H1 (cell line): ENCODE measurements at regions not wholly inside any gene's neighbourhood (a gene's known extent, or its start where the extent isn't known, plus 50 kb on each side); places are given as distances from the start of the nearest gene placed in this dataset.

Source experiments
- CTCF ChIA-PET: fragments of 300-600 bp; sonication (Branson Sonifier 250); formaldehyde crosslinking; loops from one replicate; lab custom pipeline; 2021; ENCODE audit not compliant: partially characterized antibody; lab: Charles Lee
- POLR2A ChIA-PET: fragments of 300-600 bp; sonication (Branson Sonifier 250); formaldehyde crosslinking; loops from one replicate; lab custom pipeline; 2021; ENCODE audit warnings: inconsistent platforms; ENCODE audit not compliant: partially characterized antibody; lab: Charles Lee
- DNase-seq, 2 experiments: peaks; one replicate each; pipeline versions ENCODE4 v3.0.0 to v3.0.0-alpha.2; 2010 to 2022; ENCODE audit warnings: low spot score in 2 of 2, low read depth in 1 of 2, mixed read lengths in 1 of 2
- FAIRE-seq: peaks from 2 replicates; lab custom pipeline; 2011; peaks lifted over from hg19 to GRCh38; lab: Jason Lieb, UNC
- H2AFZ ChIP-seq: 2 replicates; pipeline ENCODE4 v1.8.1; 2012; ENCODE audit warnings: low read length, inconsistent platforms
- H2AK5ac ChIP-seq: 2 replicates; pipeline ENCODE4 v1.6.1; 2013; ENCODE audit warnings: low read depth, low read length
- H2BK120ac ChIP-seq: replicated peaks from 2 replicates; pipeline ENCODE3; 2013; ENCODE audit warnings: low read depth, low read length, inconsistent platforms
- H2BK12ac ChIP-seq: 2 replicates; pipeline ENCODE4 v1.6.1; 2013; ENCODE audit warnings: low read depth, low read length
- H2BK15ac ChIP-seq: 2 replicates; pipeline ENCODE4 v1.6.1; 2013; ENCODE audit warnings: low read length
- H2BK20ac ChIP-seq: 2 replicates; pipeline ENCODE4 v1.6.1; 2013; ENCODE audit warnings: low read length
- H2BK5ac ChIP-seq: 2 replicates; pipeline ENCODE4 v1.6.1; 2013; ENCODE audit warnings: low read depth, low read length
- H3K14ac ChIP-seq: 2 replicates; pipeline ENCODE4 v1.6.1; 2013; ENCODE audit warnings: inconsistent platforms; ENCODE audit not compliant: insufficient read length
- H3K18ac ChIP-seq: 2 replicates; pipeline ENCODE4 v1.6.1; 2013; ENCODE audit warnings: low read length; ENCODE audit errors: extremely low read depth
- H3K23ac ChIP-seq: 2 replicates; pipeline ENCODE4 v1.6.1; 2013; ENCODE audit warnings: inconsistent platforms; ENCODE audit not compliant: insufficient read length
- H3K23me2 ChIP-seq: 2 replicates; pipeline ENCODE4 v1.6.1; 2013; ENCODE audit warnings: low read depth, low read length
- H3K27ac ChIP-seq: 2 replicates; pipeline ENCODE4 v1.6.1; 2011; ENCODE audit warnings: low read depth, low read length, inconsistent platforms
- H3K27me3 ChIP-seq, 4 experiments: replicated peaks in 1 of 4; 1 replicate in 1 of 4; 2 replicates in 3 of 4; pipeline versions ENCODE4 v1.6.1 to v1.8.1; 2011 to 2013; ENCODE audit warnings: low read length in 3 of 4, mild to moderate bottlenecking in 3 of 4, inconsistent platforms in 2 of 4, mixed read lengths in 2 of 4, moderate library complexity in 1 of 4; ENCODE audit not compliant: control insufficient read depth in 3 of 4, insufficient read depth in 3 of 4; ENCODE audit errors: extremely low read depth in 1 of 4
- H3K36me3 ChIP-seq, 4 experiments: 2 replicates each; pipeline versions ENCODE4 v1.6.1 to v1.8.1; 2011 to 2013; ENCODE audit warnings: mild to moderate bottlenecking in 4 of 4, low read length in 3 of 4, moderate library complexity in 2 of 4, control low read depth in 1 of 4, inconsistent platforms in 1 of 4; ENCODE audit not compliant: insufficient read depth in 4 of 4, control insufficient read depth in 2 of 4
- H3K4ac ChIP-seq: replicated peaks from 2 replicates; pipeline ENCODE3; 2013; ENCODE audit warnings: low read length, low read depth, mixed read lengths, inconsistent platforms; ENCODE audit not compliant: insufficient read length
- H3K4me1 ChIP-seq, 4 experiments: replicated peaks in 1 of 4; 1 replicate in 1 of 4; 2 replicates in 3 of 4; pipeline versions ENCODE4 v1.6.1 to v1.8.1; 2011 to 2013; ENCODE audit warnings: low read length in 3 of 4, inconsistent platforms in 2 of 4, mixed read lengths in 1 of 4; ENCODE audit not compliant: insufficient read depth in 4 of 4, control insufficient read depth in 3 of 4
- H3K4me2 ChIP-seq, 2 experiments: 2 replicates each; pipeline versions ENCODE4 v1.6.1 to v1.8.1; 2011 to 2013; ENCODE audit warnings: low read depth in 2 of 2, low read length in 2 of 2, control low read depth in 1 of 2, inconsistent platforms in 1 of 2, mild to moderate bottlenecking in 1 of 2; ENCODE audit not compliant: insufficient read depth in 1 of 2
- H3K4me3 ChIP-seq, 4 experiments: fragments of 200-600, 300-600 bp in 1 of 4; sonication (generic), shearing (Covaris generic), sonication (Bioruptor Twin) in 1 of 4; 2 replicates each; pipeline versions ENCODE4 v1.5.1 to v1.8.1; 2011 to 2016; ENCODE audit warnings: low read length in 4 of 4, low read depth in 3 of 4, control low read depth in 2 of 4, inconsistent platforms in 2 of 4, mild to moderate bottlenecking in 2 of 4, mixed read lengths in 1 of 4, moderate library complexity in 1 of 4; ENCODE audit not compliant: insufficient read depth in 2 of 4; ENCODE audit errors: extremely low read depth in 1 of 4
- H3K56ac ChIP-seq: replicated peaks from 2 replicates; pipeline ENCODE3; 2013; ENCODE audit warnings: low read depth, mild to moderate bottlenecking, mixed read lengths, low read length, inconsistent platforms; ENCODE audit not compliant: insufficient read length
- H3K79me1 ChIP-seq: 2 replicates; pipeline ENCODE4 v1.6.1; 2013; ENCODE audit warnings: low read depth, low read length, control low read depth
- H3K79me2 ChIP-seq, 2 experiments: 2 replicates each; pipeline versions ENCODE4 v1.6.1 to v1.8.1; 2012 to 2013; ENCODE audit warnings: low read length in 2 of 2, mild to moderate bottlenecking in 2 of 2, inconsistent platforms in 1 of 2; ENCODE audit not compliant: insufficient read depth in 2 of 2, control insufficient read depth in 1 of 2
- H3K9ac ChIP-seq, 4 experiments: replicated peaks in 1 of 4; 1 replicate in 1 of 4; 2 replicates in 3 of 4; pipeline versions ENCODE4 v1.6.1 to v1.8.1; 2011 to 2013; ENCODE audit warnings: low read depth in 3 of 4, low read length in 3 of 4, control low read depth in 2 of 4, mild to moderate bottlenecking in 2 of 4, moderate library complexity in 2 of 4, inconsistent platforms in 1 of 4; ENCODE audit errors: extremely low read depth in 1 of 4
- H3K9me3 ChIP-seq, 2 experiments: 2 replicates each; pipeline versions ENCODE4 v1.6.1 to v1.8.1; 2012 to 2013; ENCODE audit warnings: mild to moderate bottlenecking in 2 of 2, moderate library complexity in 2 of 2, control low read depth in 1 of 2, inconsistent platforms in 1 of 2, low read depth in 1 of 2, low read length in 1 of 2, mixed read lengths in 1 of 2; ENCODE audit not compliant: insufficient read depth in 2 of 2
- H4K20me1 ChIP-seq, 2 experiments: replicated peaks in 1 of 2; 2 replicates each; pipeline versions ENCODE3 to v1.8.1; 2011 to 2013; ENCODE audit warnings: inconsistent platforms in 2 of 2, low read length in 2 of 2, mild to moderate bottlenecking in 1 of 2; ENCODE audit not compliant: insufficient read depth in 2 of 2, control insufficient read depth in 1 of 2
- H4K5ac ChIP-seq: 2 replicates; pipeline ENCODE4 v1.6.1; 2013; ENCODE audit warnings: low read length, low read depth, mixed read lengths, inconsistent platforms; ENCODE audit not compliant: insufficient read length
- H4K8ac ChIP-seq: 2 replicates; pipeline ENCODE4 v1.8.0; 2013; ENCODE audit warnings: mild to moderate bottlenecking, moderate library complexity, low read length, inconsistent platforms; ENCODE audit not compliant: insufficient read depth; ENCODE audit errors: extremely low read depth
- H4K91ac ChIP-seq: replicated peaks from 2 replicates; pipeline ENCODE3; 2013; ENCODE audit warnings: low read length, mixed read lengths, inconsistent platforms; ENCODE audit not compliant: insufficient read length
- FOSL1 ChIP-seq: IDR thresholded peaks from 2 replicates; pipeline ENCODE4 v1.6.1; 2011; ENCODE audit warnings: mild to moderate bottlenecking, low read depth, low read length, moderate library complexity; ENCODE audit not compliant: insufficient read depth
- JUN ChIP-seq: IDR thresholded peaks from 2 replicates; pipeline ENCODE4 v1.6.1; 2011; ENCODE audit warnings: low read depth, mild to moderate bottlenecking, improper control_type of control experiment, low read length
- KDM4A ChIP-seq: IDR thresholded peaks from one replicate; pipeline ENCODE4 v1.7.1; 2012; ENCODE audit warnings: low read depth, mild to moderate bottlenecking, moderate library complexity, low read length, inconsistent platforms; ENCODE audit not compliant: severe bottlenecking
- KDM5A ChIP-seq: fragments of 200-600 bp; IDR thresholded peaks from 2 replicates; pipeline ENCODE4 v1.7.1; 2012; ENCODE audit warnings: mild to moderate bottlenecking, low read length, inconsistent platforms, mixed read lengths
- RAD21 ChIP-seq, 2 experiments: IDR thresholded peaks in 1 of 2; conservative IDR thresholded peaks in 1 of 2; 2 replicates each; pipeline ENCODE4 v1.6.1; 2011; ENCODE audit warnings: low read depth in 2 of 2, low read length in 2 of 2, improper control_type of control experiment in 1 of 2, inconsistent platforms in 1 of 2, mild to moderate bottlenecking in 1 of 2, moderate library complexity in 1 of 2
- SIRT6 ChIP-seq: IDR thresholded peaks from one replicate; pipeline ENCODE4 v1.7.1; 2012; ENCODE audit warnings: low read length, inconsistent platforms
- SP2 ChIP-seq: IDR thresholded peaks from 2 replicates; pipeline ENCODE4 v1.6.1; 2012; ENCODE audit warnings: mild to moderate bottlenecking, low read length, inconsistent platforms
- whole genome bisulfite sequencing, 2 experiments: shearing (Covaris generic) in 1 of 2; methylation state at CpG; one replicate each; pipeline versions ENCODE4 v1.1.6 to v1.1.7; 2013 to 2015; ENCODE audit warnings: low lambda C conversion rate in 2 of 2, mixed read lengths in 2 of 2, inconsistent platforms in 1 of 2, low coverage in 1 of 2, missing lambda C conversion rate in 1 of 2; ENCODE audit not compliant: insufficient replicate concordance in 2 of 2, insufficient coverage in 1 of 2, insufficient read length in 1 of 2; ENCODE audit errors: extremely low coverage in 1 of 2, missing lambda C conversion rate in 1 of 2; 5-methylcytosine and 5-hydroxymethylcytosine counted together

GRCh38 chr16:59113004-59113670 lies 379.0 kb upstream of the GOT2 start:
- no peak overlapping the region for H3K18ac ChIP-seq

More at GRCh38 chr16:59113004-59113670, 379.0 kb upstream of the GOT2 start:
- DNase-seq: no peak
- Histone ChIP-seq H3K27ac (no peak overlapping the region), H2BK5ac (no peak overlapping the region), H4K91ac (no peak overlapping the region), H3K4me3 (no peak overlapping the region), H4K20me1 (no peaks in the 10 kb centered on the region), H3K14ac (no peak overlapping the region), H3K4me2 (no peak overlapping the region), H3K4ac (no peak overlapping the region), H2AK5ac (no peak overlapping the region), H3K79me1 (no peaks in the 10 kb centered on the region), H2BK120ac (no peak overlapping the region), H3K9ac (no peak overlapping the region), H2BK12ac (no peak overlapping the region), H2BK20ac (no peak overlapping the region), H3K79me2 (no peaks in the 10 kb centered on the region), H3K23ac (no peak overlapping the region), H3K56ac (no peak overlapping the region), H2BK15ac (no peak overlapping the region), H3K9me3 (no peaks in the 10 kb centered on the region), H3K27me3 (no peaks in the 10 kb centered on the region), H3K4me1 (peaks cover 0 to 8% (median 0%) of the 10 kb centered on the region in 4 experiments; a peak in 1 of 7 replicates), H2AFZ (no peak overlapping the region), H3K36me3 (no peaks in the 10 kb centered on the region), H4K8ac (no peak overlapping the region), H3K23me2 (no peaks in the 10 kb centered on the region), H4K5ac (no peak overlapping the region)
- ChIA-PET POLR2A (no interaction called here), CTCF (no interaction called here)
- WGBS, 2 experiments: 88% methylated on average over 2 of the region's 2 CpGs; no CpG with 5 or more reads in 1 of the 2 experiments
- no peak for TF ChIP-seq FOSL1
- no peak for TF ChIP-seq SP2
- TF ChIP-seq SIRT6: no peak
- TF ChIP-seq KDM5A: no peak
- TF ChIP-seq RAD21 (IDR thresholded peaks at IDR 0.05 in 1 of 2, conservative IDR thresholded peaks at IDR 0.05 in 1 of 2; ENCODE audit: low read depth in 2 of 2, low read length in 2 of 2): no peak
- TF ChIP-seq KDM4A: no peak
- no peak for TF ChIP-seq JUN
- FAIRE-seq: no peak
